Endothelial cell of umbilical vein (primary cell): ENCODE measurements at regions not wholly inside any gene's neighbourhood (a gene's known extent, or its start where the extent isn't known, plus 50 kb on each side); places are given as distances from the start of the nearest gene placed in this dataset.

ENCODE experiments used
- BruUV-seq: library from RNA; stranded (reverse); fragments of 400-500 nt; replicated peaks from 2 replicates; lab custom pipeline; 2021; lab: Mats Ljungman, UMichigan
- CTCF ChIA-PET: fragments of 300-600, 350-600 bp; sonication (Branson Sonifier 250); formaldehyde crosslinking; loops from one replicate; lab custom pipeline; 2021; ENCODE audit warnings: antibody characterized with exemption, inconsistent platforms; lab: Charles Lee
- POLR2A ChIA-PET: fragments of 300-600, 350-600 bp; sonication (Branson Sonifier 250); formaldehyde crosslinking; loops from one replicate; lab custom pipeline; 2021; ENCODE audit warnings: antibody characterized with exemption, inconsistent platforms; lab: Charles Lee
- DNase-seq: peaks from one replicate; pipeline ENCODE4 v3.0.0-alpha.2; 2011; ENCODE audit warnings: low read depth, low spot score
- FAIRE-seq: peaks from 2 replicates; lab custom pipeline; 2011; peaks lifted over from hg19 to GRCh38; lab: Jason Lieb, UNC
- H2AFZ ChIP-seq: 2 replicates; pipeline ENCODE4 v1.6.0; 2012; ENCODE audit warnings: low read depth, low read length, control low read depth, inconsistent platforms
- H3K27ac ChIP-seq: 2 replicates; pipeline ENCODE4 v1.5.1; 2011; ENCODE audit warnings: low read depth, mild to moderate bottlenecking, control low read depth, low read length, moderate library complexity; ENCODE audit not compliant: insufficient read depth
- H3K27me3 ChIP-seq, 2 experiments: 2 replicates each; pipeline versions ENCODE4 v1.6.0 to v1.6.1; 2011; ENCODE audit warnings: low read length in 2 of 2, mixed read lengths in 1 of 2; ENCODE audit not compliant: control insufficient read depth in 2 of 2, insufficient read depth in 2 of 2
- H3K36me3 ChIP-seq, 2 experiments: 2 replicates in 1 of 2; 3 replicates in 1 of 2; pipeline ENCODE4 v1.5.1; 2011; ENCODE audit warnings: low read length in 2 of 2, mild to moderate bottlenecking in 1 of 2, moderate library complexity in 1 of 2; ENCODE audit not compliant: control insufficient read depth in 2 of 2, insufficient read depth in 2 of 2; ENCODE audit errors: extremely low read depth in 1 of 2
- H3K4me1 ChIP-seq: 3 replicates; pipeline ENCODE4 v1.5.1; 2011; ENCODE audit warnings: mild to moderate bottlenecking, low read length; ENCODE audit not compliant: control insufficient read depth, insufficient read depth; ENCODE audit errors: extremely low read depth
- H3K4me2 ChIP-seq: 2 replicates; pipeline ENCODE4 v1.6.1; 2011; ENCODE audit warnings: low read length, control low read depth, mixed read lengths; ENCODE audit not compliant: insufficient read depth
- H3K4me3 ChIP-seq, 3 experiments: fragments of 200-600 bp in 1 of 3; sonication (generic), shearing (Covaris generic) in 1 of 3; replicated peaks in 1 of 3; 2 replicates each; pipeline ENCODE4 v1.5.1; 2011 to 2016; ENCODE audit warnings: control low read depth in 3 of 3, low read length in 3 of 3, mild to moderate bottlenecking in 2 of 3, inconsistent platforms in 1 of 3, low read depth in 1 of 3, moderate library complexity in 1 of 3; ENCODE audit not compliant: insufficient read depth in 1 of 3
- H3K79me2 ChIP-seq: 2 replicates; pipeline ENCODE4 v1.6.0; 2012; ENCODE audit warnings: low read length, inconsistent platforms; ENCODE audit not compliant: control insufficient read depth, insufficient read depth
- H3K9ac ChIP-seq: replicated peaks from 2 replicates; pipeline ENCODE3; 2011; ENCODE audit warnings: low read length, control low read depth; ENCODE audit not compliant: insufficient read depth; ENCODE audit errors: extremely low read depth
- H3K9me1 ChIP-seq: replicated peaks from 3 replicates; pipeline ENCODE4 v1.6.0; 2011; ENCODE audit warnings: mild to moderate bottlenecking, low read length; ENCODE audit not compliant: control insufficient read depth, insufficient read depth; ENCODE audit errors: extremely low read depth
- H3K9me3 ChIP-seq: replicated peaks from 2 replicates; pipeline ENCODE4 v1.5.1; 2012; ENCODE audit warnings: low read length, inconsistent platforms; ENCODE audit not compliant: control insufficient read depth, insufficient read depth
- H4K20me1 ChIP-seq: replicated peaks from 2 replicates; pipeline ENCODE3; 2011; ENCODE audit warnings: mild to moderate bottlenecking, low read length; ENCODE audit not compliant: control insufficient read depth, insufficient read depth; ENCODE audit errors: extremely low read depth
- JUN ChIP-seq: IDR thresholded peaks from 2 replicates; pipeline ENCODE4 v1.6.1; 2011; ENCODE audit warnings: borderline replicate concordance, low read depth; ENCODE audit not compliant: insufficient read length, insufficient read depth
- POLR2A ChIP-seq: IDR thresholded peaks from 2 replicates; pipeline ENCODE4 v1.6.1; 2012; ENCODE audit warnings: low read depth, mild to moderate bottlenecking, control low read depth, low read length
- dilution Hi-C: fragments of 300-500 bp; cut with MboI; formaldehyde crosslinking; loops from one replicate; pipeline ENCODE4 v1.15.0; 2019; ENCODE audit warnings: low sequenced_read_pairs; ENCODE audit not compliant: extremely low pct_ligation_motif_present
- intact Hi-C: fragments of 100-400 bp; cut with micrococcal nuclease; formaldehyde crosslinking; loops from one replicate; pipeline ENCODE4 v1.10.0; 2022
- TF ChIP-seq, protein P1 (sequence below): IDR thresholded peaks from 2 replicates; pipeline ENCODE4 v1.6.1; 2011; ENCODE audit not compliant: insufficient read depth, insufficient read length

DNA sequence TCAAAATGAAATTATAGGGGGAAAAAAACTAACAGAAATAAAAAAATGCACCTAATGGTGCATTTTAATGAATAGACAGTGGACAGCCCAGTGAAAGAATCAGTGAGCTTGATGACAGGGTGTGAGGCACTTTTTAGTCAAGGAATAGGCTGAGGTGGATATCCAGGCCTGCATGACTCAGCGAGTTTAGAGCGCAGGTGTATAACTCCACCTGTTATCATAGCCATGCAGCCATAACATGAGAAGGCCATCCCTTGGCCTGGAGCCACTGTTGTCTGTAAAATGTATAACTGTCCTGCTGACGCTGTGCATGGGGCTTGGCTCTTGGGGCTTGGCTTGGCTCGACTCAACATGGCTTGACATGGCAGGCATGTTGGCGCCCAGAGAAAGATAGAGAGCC lies 331.5 kb upstream of the NOX3 start:
- POLR2A ChIA-PET, result no interaction called here

GRCh38 chr6:155786528-155786927 lies 330.9 kb upstream of the NOX3 start:
- Histone ChIP-seq H2AFZ (no peak overlapping the region), H3K4me1 (peaks cover 17% of the 10 kb centered on the region), H3K9me1 (no peaks in the 10 kb centered on the region), H3K79me2 (no peaks in the 10 kb centered on the region), H3K4me3 (no peak overlapping the region), H3K36me3 (no peaks in the 10 kb centered on the region), H3K9me3 (no peaks in the 10 kb centered on the region), H3K9ac (no peak overlapping the region), H3K4me2 (no peak overlapping the region), H3K27me3 (no peaks in the 10 kb centered on the region), H4K20me1 (no peaks in the 10 kb centered on the region), H3K27ac (no peak overlapping the region)
- POLR2A ChIA-PET, result no interaction called here
- intact Hi-C loops (no loop called here), dilution Hi-C loops (no loop called here)
- no TSS peak for BruUV-seq
- CTCF ChIA-PET, result no interaction called here
- FAIRE-seq, result no peak
- TF ChIP-seq, protein P1, sequence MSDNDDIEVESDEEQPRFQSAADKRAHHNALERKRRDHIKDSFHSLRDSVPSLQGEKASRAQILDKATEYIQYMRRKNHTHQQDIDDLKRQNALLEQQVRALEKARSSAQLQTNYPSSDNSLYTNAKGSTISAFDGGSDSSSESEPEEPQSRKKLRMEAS, result no peak
- DNase-seq, result no peak

More for the DNA sequence above, 331.5 kb upstream of the NOX3 start:
- no peak overlapping the region for H3K9ac ChIP-seq
- DNase-seq, result no peak
- no peaks in the 10 kb centered on the region for H3K79me2 ChIP-seq
- CTCF ChIA-PET, result no interaction called here
- H3K4me3 ChIP-seq, result no peak overlapping the region
- intact Hi-C loops (no loop called here), dilution Hi-C loops (no loop called here)
- FAIRE-seq, result no peak
- BruUV-seq, result no TSS peak
- no peaks in the 10 kb centered on the region for H3K9me1 ChIP-seq
- H3K27me3 ChIP-seq, result no peaks in the 10 kb centered on the region
- no peaks in the 10 kb centered on the region for H3K36me3 ChIP-seq
- H3K9me3 ChIP-seq, result no peaks in the 10 kb centered on the region
- H3K4me1 ChIP-seq, result peaks cover 11% of the 10 kb centered on the region
- H2AFZ ChIP-seq, result no peak overlapping the region
- no peak overlapping the region for H3K27ac ChIP-seq
- TF ChIP-seq POLR2A (no peak), JUN (no peak)
- H4K20me1 ChIP-seq, result no peaks in the 10 kb centered on the region
- H3K4me2 ChIP-seq, result no peak overlapping the region
